Prostate gland (tissue), 2 donors: ENCODE measurements at regions not wholly inside any gene's neighbourhood (a gene's known extent, or its start where the extent isn't known, plus 50 kb on each side); places are given as distances from the start of the nearest gene placed in this dataset.

Experiments
- DNase-seq: peaks from one replicate; pipeline ENCODE4 v3.0.0-alpha.2; 2019; ENCODE audit warnings: low spot score
- H3K27ac ChIP-seq, 2 donors: fragments of 200-600 bp; sonication (generic); 2 replicates each; pipeline ENCODE4 v1.5.1; 2017 to 2019
- H3K27me3 ChIP-seq: fragments of 200-600 bp; sonication (generic); replicated peaks from 2 replicates; pipeline ENCODE4 v1.5.1; 2019; ENCODE audit not compliant: insufficient read depth
- H3K36me3 ChIP-seq, 2 donors: fragments of 200-600 bp; sonication (generic); 1 replicate in 1 of 2; 2 replicates in 1 of 2; pipeline versions ENCODE4 v1.5.1 to v1.8.1; 2017 to 2019
- H3K4me1 ChIP-seq: fragments of 200-600 bp; sonication (generic); replicated peaks from 2 replicates; pipeline ENCODE4 v1.5.1; 2019
- H3K4me3 ChIP-seq, 2 donors: fragments of 200-600 bp; sonication (generic); 2 replicates each; pipeline ENCODE4 v1.5.1; 2017 to 2019
- H3K9me3 ChIP-seq: fragments of 200-600 bp; sonication (generic); 2 replicates; pipeline ENCODE4 v1.5.1; 2017
- CTCF ChIP-seq, 4 experiments: fragments of 200-600 bp in 2 of 4; fragments of 450-650 bp in 2 of 4; sonication (generic) in 2 of 4; IDR thresholded peaks; 1 replicate in 3 of 4; 2 replicates in 1 of 4; pipeline ENCODE4 v1.5.1; 2016 to 2019; ENCODE audit warnings: antibody characterized with exemption in 4 of 4, mild to moderate bottlenecking in 2 of 4, moderate library complexity in 2 of 4
- POLR2A ChIP-seq: fragments of 450-650 bp; IDR thresholded peaks from one replicate; pipeline ENCODE4 v1.6.1; 2016; ENCODE audit warnings: antibody characterized with exemption, mild to moderate bottlenecking
- POLR2AphosphoS5 ChIP-seq: sonication (generic); formaldehyde crosslinking; IDR thresholded peaks from one replicate; pipeline ENCODE4 v1.6.1; 2017; ENCODE audit warnings: antibody characterized with exemption
- WGBS: methylation state at CpG from one replicate; pipeline ENCODE4 v1.1.5; 2018; 5-methylcytosine and 5-hydroxymethylcytosine counted together
- intact Hi-C: fragments of 100-400 bp; cut with DNase I; formaldehyde crosslinking; loops from one replicate; pipeline ENCODE4 v1.14.2; 2022
- small RNA-seq, 2 donors: library from RNA; depleted of rRNA; stranded (forward); fragments of <200 nt; gene quantifications; one replicate each; pipeline ENCODE3, GENCODE V24; 2016

- Histone ChIP-seq H3K9me3 (no peaks in the 10 kb centered on the region), H3K27me3 (peaks cover 8% of the 10 kb centered on the region), H3K4me3 (peak overlapping the region; percentile 18 to 21), H3K27ac (no peak overlapping the region), H3K36me3 (no peaks in the 10 kb centered on the region), H3K4me1 (no peaks in the 10 kb centered on the region)
- TF ChIP-seq CTCF (IDR thresholded peaks at IDR 0.05) (no peak), POLR2A (no peak), POLR2AphosphoS5 (no peak)
- intact Hi-C loops, result no loop called here
- WGBS, result 7% methylated on average over 42 of the region's 81 CpGs
- DNase-seq, result no peak
Observed at GRCh38 chr7:56174875-56175760, 58.9 kb upstream of the NUPR2 start.

GRCh38 chr7:56174346-56174874, 58.2 kb upstream of the NUPR2 start:
- no peak overlapping the region for H3K4me3 ChIP-seq
- intact Hi-C loops, result no loop called here
- H3K27ac ChIP-seq, result no peak overlapping the region
- H3K4me1 ChIP-seq, result no peaks in the 10 kb centered on the region
- DNase-seq, result no peak
- 35% methylated on average over 33 of the region's 36 CpGs for WGBS
- H3K9me3 ChIP-seq, result no peaks in the 10 kb centered on the region
- peaks cover 8% of the 10 kb centered on the region for H3K27me3 ChIP-seq
- H3K36me3 ChIP-seq, result no peaks in the 10 kb centered on the region
- TF ChIP-seq POLR2AphosphoS5 (no peak), POLR2A (no peak), CTCF (IDR thresholded peaks at IDR 0.05) (no peak)

Small RNA genes lying in the stretch of these regions (small RNA-seq; reads per million reads assigned to genes)
- gene AC092447.9, result 0 reads per million in 2 donors
- gene RNU6-1052P, result 0 reads per million in 2 donors
- gene RNU6-1335P, result 0 reads per million in 2 donors
- 0 reads per million in 2 donors for gene SEPT14P24
